MCF 10A (cell line): ENCODE measurements at regions not wholly inside any gene's neighbourhood (a gene's known extent, or its start where the extent isn't known, plus 50 kb on each side); places are given as distances from the start of the nearest gene placed in this dataset.

Source experiments
- BruUV-seq: library from RNA; stranded (reverse); fragments of 400-500 nt; replicated peaks from 2 replicates; lab custom pipeline; 2021; lab: Mats Ljungman, UMichigan
- CTCF ChIA-PET: fragments of 300-600 bp; sonication (Branson Sonifier 250); formaldehyde crosslinking; extraction: SDS; loops from one replicate; lab custom pipeline; 2021; ENCODE audit warnings: antibody characterized with exemption, inconsistent platforms; lab: Yijun Ruan, JAX
- POLR2A ChIA-PET: fragments of 300-600, 350-650 bp; sonication (Branson Sonifier 250); formaldehyde crosslinking; extraction: SDS; loops from one replicate; lab custom pipeline; 2020; ENCODE audit warnings: antibody characterized with exemption, inconsistent platforms; lab: Yijun Ruan, JAX
- DNase-seq: peaks from one replicate; pipeline ENCODE4 v3.0.0-alpha.2; 2018; ENCODE audit not compliant: unreplicated experiment
- H3K27ac Mint-ChIP-seq: one replicate; pipeline ENCODE4 v1.8.0; 2022; ENCODE audit warnings: mild to moderate bottlenecking, low read depth, mixed read lengths; ENCODE audit not compliant: unreplicated experiment
- H3K27me3 Mint-ChIP-seq: one replicate; pipeline ENCODE4 v1.8.0; 2022; ENCODE audit warnings: mixed read lengths; ENCODE audit not compliant: insufficient read depth, unreplicated experiment
- H3K36me3 Mint-ChIP-seq: one replicate; pipeline ENCODE4 v1.8.0; 2022; ENCODE audit warnings: mild to moderate bottlenecking, moderate library complexity, mixed read lengths; ENCODE audit not compliant: insufficient read depth, unreplicated experiment
- H3K4me1 Mint-ChIP-seq: one replicate; pipeline ENCODE4 v1.8.0; 2022; ENCODE audit warnings: mixed read lengths; ENCODE audit not compliant: insufficient read depth, unreplicated experiment
- H3K4me3 Mint-ChIP-seq: one replicate; pipeline ENCODE4 v1.8.0; 2022; ENCODE audit warnings: mild to moderate bottlenecking, moderate library complexity, mixed read lengths; ENCODE audit not compliant: unreplicated experiment
- H3K9me3 Mint-ChIP-seq: one replicate; pipeline ENCODE4 v1.8.0; 2022; ENCODE audit warnings: mixed read lengths; ENCODE audit not compliant: unreplicated experiment
- intact Hi-C: fragments of 100-400 bp; cut with micrococcal nuclease; formaldehyde crosslinking; loops from 2 replicates; pipeline ENCODE4 v1.14.1; 2022
- TF ChIP-seq, protein P1 (sequence below): fragments of 200-600 bp; IDR thresholded peaks from one replicate; pipeline ENCODE4 v1.8.0; 2022; ENCODE audit warnings: antibody characterized with exemption, mild to moderate bottlenecking; ENCODE audit not compliant: unreplicated experiment

DNA sequence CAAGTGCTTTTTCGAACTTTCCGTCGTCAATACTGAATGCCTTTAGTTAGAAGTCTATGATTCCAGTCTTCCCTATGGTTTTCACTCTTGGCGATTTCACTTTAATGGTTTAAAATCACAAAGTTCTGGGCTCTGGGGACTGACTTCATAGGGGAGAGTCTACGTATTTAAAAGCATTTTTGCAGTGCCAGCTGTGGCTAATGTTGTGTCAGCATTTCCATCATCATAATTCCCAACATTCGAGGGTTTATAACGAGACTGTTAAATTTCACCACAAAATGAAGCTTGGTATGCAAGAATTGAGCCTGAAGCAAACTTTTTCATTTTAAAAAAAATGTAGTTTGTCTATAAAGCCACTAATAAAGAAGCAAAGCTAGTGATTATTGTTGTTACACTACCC lies 242.7 kb downstream of the SOX4 start:
- no peaks in the 10 kb centered on the region for H3K36me3 Mint-ChIP-seq
- TF ChIP-seq, protein P1, sequence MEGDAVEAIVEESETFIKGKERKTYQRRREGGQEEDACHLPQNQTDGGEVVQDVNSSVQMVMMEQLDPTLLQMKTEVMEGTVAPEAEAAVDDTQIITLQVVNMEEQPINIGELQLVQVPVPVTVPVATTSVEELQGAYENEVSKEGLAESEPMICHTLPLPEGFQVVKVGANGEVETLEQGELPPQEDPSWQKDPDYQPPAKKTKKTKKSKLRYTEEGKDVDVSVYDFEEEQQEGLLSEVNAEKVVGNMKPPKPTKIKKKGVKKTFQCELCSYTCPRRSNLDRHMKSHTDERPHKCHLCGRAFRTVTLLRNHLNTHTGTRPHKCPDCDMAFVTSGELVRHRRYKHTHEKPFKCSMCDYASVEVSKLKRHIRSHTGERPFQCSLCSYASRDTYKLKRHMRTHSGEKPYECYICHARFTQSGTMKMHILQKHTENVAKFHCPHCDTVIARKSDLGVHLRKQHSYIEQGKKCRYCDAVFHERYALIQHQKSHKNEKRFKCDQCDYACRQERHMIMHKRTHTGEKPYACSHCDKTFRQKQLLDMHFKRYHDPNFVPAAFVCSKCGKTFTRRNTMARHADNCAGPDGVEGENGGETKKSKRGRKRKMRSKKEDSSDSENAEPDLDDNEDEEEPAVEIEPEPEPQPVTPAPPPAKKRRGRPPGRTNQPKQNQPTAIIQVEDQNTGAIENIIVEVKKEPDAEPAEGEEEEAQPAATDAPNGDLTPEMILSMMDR: no peak
- H3K4me1 Mint-ChIP-seq: peaks cover 6% of the 10 kb centered on the region
- no TSS peak for BruUV-seq
- no peak overlapping the region for H3K27ac Mint-ChIP-seq
- no peaks in the 10 kb centered on the region for H3K27me3 Mint-ChIP-seq
- DNase-seq: no peak
- intact Hi-C loops: no loop called here
- no peak overlapping the region for H3K4me3 Mint-ChIP-seq
- CTCF ChIA-PET: no interaction called here
- H3K9me3 Mint-ChIP-seq: no peaks in the 10 kb centered on the region
- POLR2A ChIA-PET: no interaction called here

GRCh38 chr6:21836772-21837425 lies 243.3 kb downstream of the SOX4 start:
- Mint-ChIP-seq H3K27ac (no peak overlapping the region), H3K9me3 (no peaks in the 10 kb centered on the region), H3K4me1 (peaks cover 6% of the 10 kb centered on the region), H3K27me3 (no peaks in the 10 kb centered on the region), H3K4me3 (no peak overlapping the region), H3K36me3 (no peaks in the 10 kb centered on the region)
- BruUV-seq: no TSS peak
- ChIA-PET POLR2A (no interaction called here), CTCF (interaction anchor here (0.6 kb wide), 1 partner anchor 10 kb away, joined by 3 read pairs; no protein-coding TSS in a partner anchor)
- TF ChIP-seq, protein P1: no peak
- DNase-seq: no peak
- intact Hi-C loops: no loop called here

- no peak overlapping the region for H3K4me3 Mint-ChIP-seq
- intact Hi-C loops: no loop called here
- ChIA-PET POLR2A (no interaction called here), CTCF (interaction anchor here (0.6 kb wide), 1 partner anchor 139 kb away, joined by 3 read pairs; no protein-coding TSS in a partner anchor)
- H3K27ac Mint-ChIP-seq: no peak overlapping the region
- TF ChIP-seq, protein P1: no peak
- H3K4me1 Mint-ChIP-seq: peaks cover 6% of the 10 kb centered on the region
- H3K27me3 Mint-ChIP-seq: no peaks in the 10 kb centered on the region
- no peak for DNase-seq
- no peaks in the 10 kb centered on the region for H3K36me3 Mint-ChIP-seq
- no peaks in the 10 kb centered on the region for H3K9me3 Mint-ChIP-seq
- BruUV-seq: no TSS peak
These were observed 246.9 kb downstream of the SOX4 start for GRCh38 chr6:21840428-21840827.

DNA sequence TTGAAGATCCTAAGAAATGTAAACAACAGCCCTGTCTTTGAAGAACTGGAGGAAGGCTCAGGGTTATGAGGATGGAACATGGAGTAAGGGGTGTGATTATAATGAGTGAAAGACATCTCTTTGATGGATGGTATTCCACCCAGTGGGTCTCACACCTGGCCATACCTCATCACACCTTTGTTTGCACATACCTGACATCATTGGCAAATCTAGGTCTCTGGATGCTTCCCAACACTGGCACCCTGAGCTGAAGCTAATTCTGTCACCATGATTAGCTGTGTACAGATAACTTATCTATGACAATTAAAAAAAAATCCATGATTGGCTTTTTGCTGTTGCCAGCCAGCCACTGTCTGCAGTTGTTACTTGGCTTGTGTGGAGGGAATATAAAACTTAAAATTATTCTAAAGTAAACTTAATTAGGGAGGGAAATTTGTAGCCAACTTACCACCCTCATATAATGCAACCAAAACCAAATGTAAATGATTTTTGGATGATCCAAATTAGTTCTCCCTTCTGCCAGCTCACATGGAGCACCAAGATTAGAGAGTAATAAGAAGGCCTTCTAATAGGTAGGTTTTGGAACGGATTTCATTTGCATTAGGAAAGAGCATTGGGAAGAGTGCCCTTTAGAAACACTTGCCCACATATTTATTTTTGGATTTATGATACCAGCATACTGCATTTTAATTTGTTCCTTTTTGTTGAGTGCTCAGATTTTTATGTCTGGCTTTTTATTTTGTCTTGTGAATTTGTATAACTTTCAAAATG lies 249.5 kb downstream of the SOX4 start:
- Mint-ChIP-seq H3K36me3 (no peaks in the 10 kb centered on the region), H3K9me3 (no peaks in the 10 kb centered on the region), H3K4me1 (peaks cover 6% of the 10 kb centered on the region), H3K27ac (no peak overlapping the region), H3K4me3 (no peak overlapping the region), H3K27me3 (no peaks in the 10 kb centered on the region)
- BruUV-seq: no TSS peak
- POLR2A ChIA-PET: no interaction called here
- intact Hi-C loops: no loop called here
- CTCF ChIA-PET: no interaction called here
- TF ChIP-seq, protein P1: no peak
- DNase-seq: no peak
